GM12875 (cell line): ENCODE measurements at regions not wholly inside any gene's neighbourhood (a gene's known extent, or its start where the extent isn't known, plus 50 kb on each side); places are given as distances from the start of the nearest gene placed in this dataset.

Source experiments
- H3K4me3 ChIP-seq: one replicate; pipeline ENCODE4 v1.5.1; 2011; ENCODE audit warnings: low read depth, low read length, control low read depth
- CTCF ChIP-seq: IDR thresholded peaks from 2 replicates; pipeline ENCODE4 v1.5.1; 2011; ENCODE audit warnings: low read depth, mild to moderate bottlenecking, control low read depth, inconsistent platforms, low read length, moderate library complexity, borderline replicate concordance; ENCODE audit not compliant: insufficient read depth

- no peak overlapping the region for H3K4me3 ChIP-seq
- no peak for TF ChIP-seq CTCF
These were observed 304.4 kb upstream of the KIF2A start for GRCh38 chr5:62001640-62002039.

GRCh38 chr5:62002436-62002835, 303.6 kb upstream of the KIF2A start:
- TF ChIP-seq CTCF, result no peak
- no peak overlapping the region for H3K4me3 ChIP-seq

DNA sequence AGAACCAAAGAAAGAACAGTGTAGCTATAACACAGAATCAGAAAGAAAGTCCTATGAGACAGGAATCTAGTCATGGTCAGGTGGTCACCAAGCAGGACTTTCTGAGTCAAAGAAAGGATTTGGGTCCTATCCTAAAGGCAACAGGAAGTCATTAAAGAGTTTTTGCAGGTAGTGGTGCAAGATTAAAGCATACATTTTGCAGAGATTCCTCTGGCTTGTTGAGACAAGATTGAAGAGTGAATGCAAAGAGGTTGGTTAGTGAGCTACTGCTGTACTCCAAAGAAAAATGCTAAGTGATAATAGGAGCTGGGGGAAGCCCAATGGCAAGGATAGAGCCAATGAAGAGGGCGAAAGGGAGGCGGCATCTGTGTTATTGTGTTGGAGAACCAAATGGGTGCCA, 300.5 kb upstream of the KIF2A start:
- TF ChIP-seq CTCF, result no peak
- no peak overlapping the region for H3K4me3 ChIP-seq

DNA sequence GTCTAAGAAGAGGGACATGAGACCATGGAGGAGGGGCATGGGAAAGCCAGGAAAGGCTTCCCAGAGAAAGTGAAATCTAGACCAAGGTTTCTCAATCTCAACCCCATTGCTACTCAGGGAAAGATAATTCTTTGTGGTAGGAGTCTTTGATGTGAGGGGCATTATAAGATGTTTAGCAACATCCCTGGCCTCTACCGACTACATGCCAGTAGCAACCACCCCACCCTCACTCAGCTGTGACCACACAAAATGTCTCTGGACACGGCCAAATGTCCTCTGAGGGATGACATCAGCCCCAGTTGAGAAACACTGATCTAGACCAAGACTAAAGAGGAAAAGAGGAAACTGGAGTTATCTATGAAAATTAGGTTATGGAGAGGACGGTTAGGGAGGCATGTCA, 298.5 kb upstream of the KIF2A start:
- TF ChIP-seq CTCF, result no peak
- H3K4me3 ChIP-seq, result no peak overlapping the region

GRCh38 chr5:62011089-62011664, 294.8 kb upstream of the KIF2A start:
- no peak overlapping the region for H3K4me3 ChIP-seq
- no peak for TF ChIP-seq CTCF

DNA sequence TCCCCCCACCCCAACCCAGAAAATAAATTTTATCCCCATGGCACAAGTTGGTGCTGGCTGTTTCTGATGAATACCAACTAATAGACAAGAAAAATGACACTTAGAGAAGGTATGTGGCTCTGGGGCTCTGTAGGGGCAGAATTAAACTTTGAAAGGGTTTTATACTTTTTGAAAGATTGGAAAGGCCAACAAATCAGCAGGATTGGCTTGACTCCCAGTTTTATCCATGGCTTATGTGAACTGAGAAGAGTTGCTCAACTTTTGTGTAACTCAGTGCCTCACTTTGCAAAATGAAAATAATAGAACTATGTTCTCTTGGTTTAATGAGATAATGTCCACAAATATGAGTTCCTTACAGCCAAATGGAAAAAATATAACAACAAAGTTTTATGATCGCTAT, 288.9 kb upstream of the KIF2A start:
- TF ChIP-seq CTCF, result no peak
- no peak overlapping the region for H3K4me3 ChIP-seq

DNA sequence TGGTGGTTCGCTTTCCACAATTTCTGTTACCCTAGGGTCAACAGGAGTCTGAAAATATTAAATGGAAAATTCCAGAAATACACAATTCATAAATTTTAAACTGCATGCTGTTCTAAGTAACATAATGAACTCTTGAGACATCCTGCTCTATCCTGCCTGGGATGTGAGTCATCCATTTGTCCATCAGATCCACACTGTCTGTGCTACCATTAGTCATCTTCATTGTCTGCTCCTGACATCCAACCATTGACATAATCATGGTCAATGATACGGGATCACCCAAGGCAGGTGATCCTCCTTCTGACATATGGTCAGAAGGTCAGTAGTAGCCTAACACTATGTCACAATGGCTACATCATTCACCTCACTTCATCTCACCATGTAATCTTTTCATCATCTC, 276.7 kb upstream of the KIF2A start:
- H3K4me3 ChIP-seq, result no peak overlapping the region
- TF ChIP-seq CTCF, result no peak
